Fibroblast of villous mesenchyme (primary cell): ENCODE measurements at regions not wholly inside any gene's neighbourhood (a gene's known extent, or its start where the extent isn't known, plus 50 kb on each side); places are given as distances from the start of the nearest gene placed in this dataset.

Experiments used
- DNase-seq: peaks from one replicate; pipeline ENCODE4 v3.0.0-alpha.2; 2010; ENCODE audit warnings: low read depth
- H3K4me3 ChIP-seq: 2 replicates; pipeline ENCODE4 v1.5.1; 2011; ENCODE audit warnings: low read depth, mild to moderate bottlenecking, low read length
- TF ChIP-seq, protein P1 (sequence below): IDR thresholded peaks from 2 replicates; pipeline ENCODE4 v1.5.1; 2012; ENCODE audit warnings: low read depth, mild to moderate bottlenecking, low read length; ENCODE audit not compliant: insufficient read depth

DNA sequence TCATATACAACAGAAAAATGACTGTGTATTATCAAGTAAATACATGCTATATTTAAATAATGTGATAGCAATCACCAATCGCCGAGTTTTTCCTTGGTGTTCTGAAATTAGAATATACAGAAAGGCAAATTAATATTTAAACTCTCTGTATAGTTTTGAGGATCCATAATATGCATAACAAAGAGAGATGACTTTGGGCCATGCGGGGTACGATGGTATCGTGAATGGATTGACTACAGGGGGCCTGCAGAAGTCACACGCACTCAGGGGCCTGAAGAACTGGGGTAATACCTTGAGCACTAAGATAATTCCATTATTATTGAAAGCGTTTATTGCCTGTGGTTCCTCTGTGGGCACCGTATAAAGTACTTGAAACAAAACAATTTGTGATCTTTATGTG, 314.0 kb downstream of the TEX29 start:
- H3K4me3 ChIP-seq = no peak overlapping the region
- no peak for DNase-seq
- TF ChIP-seq, protein P1, sequence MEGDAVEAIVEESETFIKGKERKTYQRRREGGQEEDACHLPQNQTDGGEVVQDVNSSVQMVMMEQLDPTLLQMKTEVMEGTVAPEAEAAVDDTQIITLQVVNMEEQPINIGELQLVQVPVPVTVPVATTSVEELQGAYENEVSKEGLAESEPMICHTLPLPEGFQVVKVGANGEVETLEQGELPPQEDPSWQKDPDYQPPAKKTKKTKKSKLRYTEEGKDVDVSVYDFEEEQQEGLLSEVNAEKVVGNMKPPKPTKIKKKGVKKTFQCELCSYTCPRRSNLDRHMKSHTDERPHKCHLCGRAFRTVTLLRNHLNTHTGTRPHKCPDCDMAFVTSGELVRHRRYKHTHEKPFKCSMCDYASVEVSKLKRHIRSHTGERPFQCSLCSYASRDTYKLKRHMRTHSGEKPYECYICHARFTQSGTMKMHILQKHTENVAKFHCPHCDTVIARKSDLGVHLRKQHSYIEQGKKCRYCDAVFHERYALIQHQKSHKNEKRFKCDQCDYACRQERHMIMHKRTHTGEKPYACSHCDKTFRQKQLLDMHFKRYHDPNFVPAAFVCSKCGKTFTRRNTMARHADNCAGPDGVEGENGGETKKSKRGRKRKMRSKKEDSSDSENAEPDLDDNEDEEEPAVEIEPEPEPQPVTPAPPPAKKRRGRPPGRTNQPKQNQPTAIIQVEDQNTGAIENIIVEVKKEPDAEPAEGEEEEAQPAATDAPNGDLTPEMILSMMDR = no peak

GRCh38 chr13:111636271-111636670, 315.8 kb downstream of the TEX29 start:
- H3K4me3 ChIP-seq = no peak overlapping the region
- DNase-seq = no peak
- TF ChIP-seq, protein P1 = no peak

DNA sequence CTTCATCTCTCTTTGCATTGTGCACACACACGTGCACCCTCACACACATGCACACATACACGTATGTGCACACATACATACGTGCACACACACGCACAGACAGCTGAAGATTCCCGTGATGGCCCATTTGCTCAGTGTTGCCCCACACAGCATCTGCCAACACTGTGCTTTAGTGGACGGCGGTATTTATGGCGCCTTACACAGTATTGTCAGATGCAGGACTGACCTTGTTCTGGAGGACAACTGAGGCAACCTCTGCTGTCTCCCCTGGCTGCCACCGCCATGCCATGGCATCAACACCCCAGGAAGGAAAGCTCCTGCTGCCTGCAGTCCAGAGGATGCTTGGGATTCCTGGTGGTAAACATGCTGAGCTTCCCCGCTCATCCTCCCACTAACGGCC, 316.4 kb downstream of the TEX29 start:
- no peak overlapping the region for H3K4me3 ChIP-seq
- TF ChIP-seq, protein P1 = no peak
- no peak for DNase-seq

GRCh38 chr13:111637365-111637764, 316.9 kb downstream of the TEX29 start:
- H3K4me3 ChIP-seq = no peak overlapping the region
- TF ChIP-seq, protein P1 = no peak
- no peak for DNase-seq

GRCh38 chr13:111638233-111638632, 317.8 kb downstream of the TEX29 start:
- no peak overlapping the region for H3K4me3 ChIP-seq
- no peak for DNase-seq
- TF ChIP-seq, protein P1 = no peak

GRCh38 chr13:111639196-111639705, 318.8 kb downstream of the TEX29 start:
- no peak for DNase-seq
- no peak overlapping the region for H3K4me3 ChIP-seq
- TF ChIP-seq, protein P1 = no peak

DNA sequence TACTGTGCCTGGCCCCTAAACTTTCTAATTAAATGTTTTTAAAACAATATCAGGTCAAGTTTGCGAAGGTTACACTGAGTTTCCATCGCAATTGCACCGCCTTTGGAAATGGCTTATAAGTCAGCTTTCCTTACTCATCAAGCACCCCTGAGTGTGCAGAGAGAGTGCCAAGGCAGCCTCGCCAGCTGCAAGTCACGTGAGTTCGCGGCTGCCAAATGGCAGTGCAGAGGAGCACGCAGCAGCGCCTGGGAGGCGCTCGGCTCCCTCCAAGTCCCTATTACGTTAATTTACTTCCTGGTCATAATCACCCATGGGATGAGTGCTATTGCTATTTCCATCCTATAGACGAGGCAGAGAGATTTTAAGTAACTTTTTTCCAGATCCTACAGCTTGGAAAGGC, 319.6 kb downstream of the TEX29 start:
- no peak for DNase-seq
- TF ChIP-seq, protein P1 = no peak
- no peak overlapping the region for H3K4me3 ChIP-seq
